ENCODE measurements at regions not wholly inside any gene's neighbourhood (a gene's known extent, or its start where the extent isn't known, plus 50 kb on each side); places are given as distances from the start of the nearest gene placed in this dataset.

- no peak for ATAC-seq
- intact Hi-C loops (cut with DNase I): no loop called here
- H3K27me3 ChIP-seq: no peaks in the 10 kb centered on the region
- H3K27ac ChIP-seq: no peak overlapping the region
- no peaks in the 10 kb centered on the region for H3K4me1 ChIP-seq
- no peak for TF ChIP-seq CTCF (IDR thresholded peaks at IDR 0.05)
- H3K36me3 ChIP-seq: no peaks in the 10 kb centered on the region
- no peak for DNase-seq
- H3K9me3 ChIP-seq: peaks cover 0 to under 1% of the 10 kb centered on the region in 2 donors
- no peak overlapping the region for H3K4me3 ChIP-seq
Observed at GRCh38 chr4:133641191-133641590, 492.1 kb downstream of the PCDH10 start.

GRCh38 chr4:133638751-133639150 lies 489.7 kb downstream of the PCDH10 start:
- Histone ChIP-seq H3K27ac (no peak overlapping the region), H3K4me1 (no peaks in the 10 kb centered on the region), H3K4me3 (no peak overlapping the region), H3K9me3 (peaks cover 0 to 9% of the 10 kb centered on the region in 2 donors), H3K27me3 (no peaks in the 10 kb centered on the region), H3K36me3 (no peaks in the 10 kb centered on the region)
- DNase-seq (no peak), ATAC-seq (no peak)
- no peak for TF ChIP-seq CTCF (IDR thresholded peaks at IDR 0.05)
- intact Hi-C loops (cut with DNase I): no loop called here

DNA sequence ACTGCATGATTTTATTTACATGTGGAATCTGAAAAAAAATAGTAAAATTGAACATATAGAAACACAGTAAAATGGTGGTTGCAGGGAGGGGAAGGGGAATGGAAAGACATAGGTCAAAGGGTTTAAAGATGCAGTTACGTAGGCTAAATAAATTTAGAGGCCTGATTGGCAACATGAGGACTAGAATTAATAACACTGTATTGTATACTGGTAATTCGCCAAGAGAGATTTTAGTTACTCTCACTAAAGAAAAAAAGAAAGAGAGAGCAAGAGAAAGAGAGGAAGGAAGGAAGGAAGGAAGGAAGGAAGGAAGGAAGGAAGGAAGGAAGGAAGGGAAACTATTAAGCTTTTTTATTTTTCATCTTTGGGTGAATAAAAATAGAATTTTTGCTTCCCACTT lies 488.1 kb downstream of the PCDH10 start:
- Histone ChIP-seq H3K4me1 (no peaks in the 10 kb centered on the region), H3K27me3 (no peaks in the 10 kb centered on the region), H3K36me3 (no peaks in the 10 kb centered on the region), H3K27ac (no peak overlapping the region), H3K4me3 (no peak overlapping the region), H3K9me3 (peaks cover 0 to 9% of the 10 kb centered on the region in 2 donors)
- TF ChIP-seq CTCF (IDR thresholded peaks at IDR 0.05): no peak
- no peak for ATAC-seq
- intact Hi-C loops (cut with DNase I): no loop called here
- DNase-seq: no peak

DNA sequence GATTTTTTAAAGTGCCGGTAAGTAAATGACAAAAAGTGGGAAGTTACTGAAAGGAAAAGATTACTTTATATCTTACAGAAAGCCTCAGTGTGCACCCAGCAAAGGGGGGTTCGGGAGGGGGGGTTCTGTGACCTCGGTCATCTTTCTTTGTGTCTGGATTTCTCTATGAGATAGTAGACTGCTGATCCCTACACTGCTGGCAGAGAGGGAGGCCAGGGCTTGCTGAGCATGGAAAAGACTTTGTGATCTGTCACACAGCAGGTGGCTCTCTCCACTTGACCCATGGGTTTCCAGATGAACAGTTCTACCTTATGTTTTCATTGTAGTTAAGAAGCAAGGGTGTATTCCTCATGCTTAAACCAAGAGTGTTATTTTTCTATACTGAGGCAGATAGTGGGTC lies 475.6 kb downstream of the PCDH10 start:
- ATAC-seq: no peak

DNA sequence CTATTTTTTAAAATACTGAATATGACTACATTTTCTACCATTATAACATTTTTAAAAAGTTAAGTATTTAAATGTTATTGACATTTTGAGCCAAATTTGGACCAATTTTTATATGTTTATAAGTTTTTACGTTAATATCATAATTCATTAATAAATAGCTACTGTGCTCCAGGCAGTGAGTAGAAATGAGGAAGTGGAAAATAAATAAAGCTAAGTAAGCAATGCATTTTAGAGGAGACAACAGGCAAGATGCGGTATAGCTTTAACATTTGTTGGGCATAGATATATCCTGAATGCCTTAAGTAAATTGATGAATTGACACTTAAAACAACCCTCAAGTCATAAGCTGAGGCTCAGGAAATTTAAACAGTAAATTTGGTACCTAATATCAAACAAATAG lies 474.8 kb downstream of the PCDH10 start:
- Histone ChIP-seq H3K27ac (no peak overlapping the region), H3K36me3 (no peaks in the 10 kb centered on the region), H3K9me3 (no peaks in the 10 kb centered on the region), H3K27me3 (no peaks in the 10 kb centered on the region), H3K4me1 (no peaks in the 10 kb centered on the region), H3K4me3 (no peak overlapping the region)
- no peak for ATAC-seq
- no peak for DNase-seq
- no peak for TF ChIP-seq CTCF (IDR thresholded peaks at IDR 0.05)
- intact Hi-C loops (cut with DNase I): no loop called here

More for the DNA sequence above, 475.6 kb downstream of the PCDH10 start:
- Histone ChIP-seq H3K27me3 (no peaks in the 10 kb centered on the region), H3K27ac (no peak overlapping the region), H3K9me3 (no peaks in the 10 kb centered on the region), H3K4me1 (no peaks in the 10 kb centered on the region), H3K36me3 (no peaks in the 10 kb centered on the region), H3K4me3 (no peak overlapping the region)
- DNase-seq: no peak
- TF ChIP-seq CTCF (IDR thresholded peaks at IDR 0.05): no peak
- intact Hi-C loops (cut with DNase I): no loop called here
